H9 (cell line): ENCODE measurements at regions not wholly inside any gene's neighbourhood (a gene's known extent, or its start where the extent isn't known, plus 50 kb on each side); places are given as distances from the start of the nearest gene placed in this dataset.

Experiments used
- DNase-seq: peaks from one replicate; pipeline ENCODE4 v3.0.0-alpha.2; 2017
- H2AFZ ChIP-seq: one replicate; pipeline ENCODE4 v1.6.1; 2013; ENCODE audit warnings: mild to moderate bottlenecking, low read length, control low read depth, moderate library complexity
- H2AK5ac ChIP-seq: 2 replicates; pipeline ENCODE4 v1.6.1; 2013; ENCODE audit warnings: low read length, control low read depth, mixed read lengths; ENCODE audit not compliant: insufficient read length
- H2BK120ac ChIP-seq: one replicate; pipeline ENCODE4 v1.6.1; 2013; ENCODE audit warnings: low read depth, mild to moderate bottlenecking, low read length, control low read depth, inconsistent platforms; ENCODE audit not compliant: poor library complexity, severe bottlenecking
- H2BK12ac ChIP-seq: 2 replicates; pipeline ENCODE4 v1.6.1; 2013; ENCODE audit warnings: low read length, control low read depth, mixed read lengths, low read depth; ENCODE audit not compliant: insufficient read length
- H2BK15ac ChIP-seq: 2 replicates; pipeline ENCODE4 v1.6.1; 2013; ENCODE audit warnings: low read depth, low read length, control low read depth
- H2BK20ac ChIP-seq: one replicate; pipeline ENCODE4 v1.6.1; 2013; ENCODE audit warnings: low read depth, mild to moderate bottlenecking, low read length, control low read depth, inconsistent platforms; ENCODE audit not compliant: poor library complexity, severe bottlenecking
- H2BK5ac ChIP-seq: 2 replicates; pipeline ENCODE4 v1.6.1; 2013; ENCODE audit warnings: low read length, control low read depth, mixed read lengths; ENCODE audit not compliant: insufficient read length
- H3K14ac ChIP-seq: 2 replicates; pipeline ENCODE4 v1.6.1; 2013; ENCODE audit warnings: low read length, control low read depth; ENCODE audit not compliant: insufficient read depth
- H3K18ac ChIP-seq: 2 replicates; pipeline ENCODE4 v1.6.1; 2013; ENCODE audit warnings: low read depth, mild to moderate bottlenecking, mixed read lengths, low read length, control low read depth; ENCODE audit not compliant: insufficient read length
- H3K23ac ChIP-seq: 2 replicates; pipeline ENCODE4 v1.6.1; 2013; ENCODE audit warnings: low read length, control low read depth, mixed read lengths, low read depth; ENCODE audit not compliant: insufficient read length
- H3K23me2 ChIP-seq: 2 replicates; pipeline ENCODE4 v1.6.1; 2013; ENCODE audit warnings: low read depth, mild to moderate bottlenecking, mixed read lengths, low read length, control low read depth; ENCODE audit not compliant: insufficient read length, poor library complexity, severe bottlenecking
- H3K27ac ChIP-seq: 2 replicates; pipeline ENCODE4 v1.5.1; 2013; ENCODE audit warnings: low read length, control low read depth, mixed read lengths, low read depth; ENCODE audit not compliant: insufficient read length
- H3K27me3 ChIP-seq: 2 replicates; pipeline ENCODE4 v1.6.1; 2013; ENCODE audit warnings: low read length, control low read depth, inconsistent platforms; ENCODE audit not compliant: insufficient read depth
- H3K4ac ChIP-seq: 2 replicates; pipeline ENCODE4 v1.6.1; 2013; ENCODE audit warnings: low read depth, mild to moderate bottlenecking, control low read depth, inconsistent platforms, low read length, moderate library complexity
- H3K4me1 ChIP-seq: 2 replicates; pipeline ENCODE4 v1.6.1; 2013; ENCODE audit warnings: low read length, control low read depth, inconsistent platforms; ENCODE audit not compliant: insufficient read depth
- H3K4me2 ChIP-seq: 2 replicates; pipeline ENCODE4 v1.6.1; 2013; ENCODE audit warnings: low read length, control low read depth, mixed read lengths; ENCODE audit not compliant: insufficient read length, insufficient read depth
- H3K56ac ChIP-seq: 2 replicates; pipeline ENCODE4 v1.6.1; 2013; ENCODE audit warnings: low read depth, mild to moderate bottlenecking, mixed read lengths, low read length, control low read depth; ENCODE audit not compliant: insufficient read length
- H3K79me1 ChIP-seq: 2 replicates; pipeline ENCODE4 v1.6.1; 2013; ENCODE audit warnings: low read depth, mild to moderate bottlenecking, moderate library complexity, low read length, control low read depth, inconsistent platforms; ENCODE audit not compliant: insufficient read depth, poor library complexity, severe bottlenecking
- H3K79me2 ChIP-seq: 2 replicates; pipeline ENCODE4 v1.6.1; 2013; ENCODE audit warnings: low read length, control low read depth, inconsistent platforms; ENCODE audit not compliant: insufficient read depth
- H3K9ac ChIP-seq: 2 replicates; pipeline ENCODE4 v1.6.1; 2013; ENCODE audit warnings: low read length, control low read depth, mixed read lengths; ENCODE audit not compliant: insufficient read length; ENCODE audit errors: extremely low read depth
- H3K9me3 ChIP-seq: one replicate; pipeline ENCODE4 v1.6.1; 2013; ENCODE audit warnings: low read depth, low read length, inconsistent platforms; ENCODE audit not compliant: control insufficient read depth
- H3T11ph ChIP-seq: one replicate; pipeline ENCODE4 v1.6.1; 2013; ENCODE audit warnings: mild to moderate bottlenecking, low read length, control low read depth, inconsistent platforms
- H4K20me1 ChIP-seq: one replicate; pipeline ENCODE4 v1.6.1; 2013; ENCODE audit not compliant: control insufficient read depth, insufficient read length, insufficient read depth
- H4K5ac ChIP-seq: 2 replicates; pipeline ENCODE4 v1.6.1; 2013; ENCODE audit warnings: low read depth, mild to moderate bottlenecking, mixed read lengths, low read length, control low read depth; ENCODE audit not compliant: insufficient read length
- H4K8ac ChIP-seq: replicated peaks from 2 replicates; pipeline ENCODE4 v1.6.1; 2013; ENCODE audit warnings: low read length, control low read depth, mixed read lengths, low read depth; ENCODE audit not compliant: insufficient read length
- H4K91ac ChIP-seq: 2 replicates; pipeline ENCODE4 v1.6.1; 2013; ENCODE audit warnings: low read depth, mild to moderate bottlenecking, moderate library complexity, mixed read lengths, low read length, control low read depth; ENCODE audit not compliant: insufficient read length
- H3K27ac Mint-ChIP-seq, 3 experiments: 2 replicates in 2 of 3; 3 replicates in 1 of 3; pipeline ENCODE4 v1.8.0; 2020 to 2021; ENCODE audit warnings: mixed read lengths in 3 of 3, mild to moderate bottlenecking in 1 of 3, moderate library complexity in 1 of 3
- H3K27me3 Mint-ChIP-seq: 2 replicates; pipeline ENCODE4 v1.8.0; 2021; ENCODE audit warnings: low read depth, mild to moderate bottlenecking, moderate library complexity, mixed read lengths
- H3K36me3 Mint-ChIP-seq, 3 experiments: 2 replicates in 2 of 3; 3 replicates in 1 of 3; pipeline ENCODE4 v1.8.0; 2020 to 2021; ENCODE audit warnings: low read depth in 3 of 3, mixed read lengths in 3 of 3; ENCODE audit not compliant: insufficient read depth in 1 of 3
- H3K4me1 Mint-ChIP-seq, 2 experiments: 2 replicates each; pipeline ENCODE4 v1.8.0; 2020; ENCODE audit warnings: mixed read lengths in 2 of 2
- H3K4me3 Mint-ChIP-seq, 2 experiments: 2 replicates in 1 of 2; 3 replicates in 1 of 2; pipeline ENCODE4 v1.8.0; 2020 to 2021; ENCODE audit warnings: mild to moderate bottlenecking in 2 of 2, mixed read lengths in 2 of 2, moderate library complexity in 1 of 2
- H3K9me3 Mint-ChIP-seq, 2 experiments: 2 replicates in 1 of 2; 3 replicates in 1 of 2; pipeline ENCODE4 v1.8.0; 2020; ENCODE audit warnings: mild to moderate bottlenecking in 2 of 2, mixed read lengths in 2 of 2, moderate library complexity in 1 of 2
- CTCF ChIP-seq: fragments of 200-600 bp; sonication (generic); conservative IDR thresholded peaks from 3 replicates; pipeline ENCODE4 v1.8.0; 2021; ENCODE audit warnings: antibody characterized with exemption, mild to moderate bottlenecking
- WGBS: extraction: QIAGEN DNeasy Blood & Tissue Kit; methylation state at CpG from one replicate; pipeline ENCODE4 v1.1.7; 2013; ENCODE audit warnings: missing lambda C conversion rate, low lambda C conversion rate, mixed read lengths; ENCODE audit not compliant: insufficient read length; ENCODE audit errors: extremely low coverage; 5-methylcytosine and 5-hydroxymethylcytosine counted together

GRCh38 chr9:603126-603525 is 238.4 kb upstream of the DMRT1 start:
- Histone ChIP-seq H3K23ac (no peak overlapping the region), H2BK12ac (no peak overlapping the region), H3K27me3 (no peaks in the 10 kb centered on the region), H3K14ac (no peak overlapping the region), H4K20me1 (no peaks in the 10 kb centered on the region), H2BK20ac (no peak overlapping the region), H2AFZ (no peak overlapping the region), H4K8ac (no peak overlapping the region), H2BK5ac (no peak overlapping the region), H3K4me2 (no peak overlapping the region), H3K4ac (no peak overlapping the region), H3K27ac (no peak overlapping the region), H4K91ac (no peak overlapping the region), H2BK120ac (no peak overlapping the region), H3T11ph (no peak overlapping the region), H3K4me1 (no peaks in the 10 kb centered on the region), H2BK15ac (no peak overlapping the region), H3K18ac (no peak overlapping the region), H3K79me2 (no peaks in the 10 kb centered on the region; the same call in 1 of the 2 replicates), H2AK5ac (no peak overlapping the region), H3K9ac (no peak overlapping the region), H4K5ac (no peak overlapping the region), H3K23me2 (no peaks in the 10 kb centered on the region), H3K79me1 (peaks cover 3% of the 10 kb centered on the region), H3K56ac (no peak overlapping the region), H3K9me3 (no peaks in the 10 kb centered on the region)
- no peak for DNase-seq
- H3K4me1 Mint-ChIP-seq, result no peaks in the 10 kb centered on the region
- peaks cover 0 to 4% (median 0%) of the 10 kb centered on the region in 3 experiments; a peak in 2 of 7 replicates for H3K36me3 Mint-ChIP-seq
- H3K9me3 Mint-ChIP-seq, result no peaks in the 10 kb centered on the region; a peak in 1 of 5 replicates
- H3K4me3 Mint-ChIP-seq, result no peak overlapping the region
- no peaks in the 10 kb centered on the region for H3K27me3 Mint-ChIP-seq
- TF ChIP-seq CTCF, result no peak
- WGBS, result no CpG with 5 or more reads among the region's 2 CpGs
- H3K27ac Mint-ChIP-seq, result no peak overlapping the region
